ENCODE measurements at regions not wholly inside any gene's neighbourhood (a gene's known extent, or its start where the extent isn't known, plus 50 kb on each side); places are given as distances from the start of the nearest gene placed in this dataset.

DNA sequence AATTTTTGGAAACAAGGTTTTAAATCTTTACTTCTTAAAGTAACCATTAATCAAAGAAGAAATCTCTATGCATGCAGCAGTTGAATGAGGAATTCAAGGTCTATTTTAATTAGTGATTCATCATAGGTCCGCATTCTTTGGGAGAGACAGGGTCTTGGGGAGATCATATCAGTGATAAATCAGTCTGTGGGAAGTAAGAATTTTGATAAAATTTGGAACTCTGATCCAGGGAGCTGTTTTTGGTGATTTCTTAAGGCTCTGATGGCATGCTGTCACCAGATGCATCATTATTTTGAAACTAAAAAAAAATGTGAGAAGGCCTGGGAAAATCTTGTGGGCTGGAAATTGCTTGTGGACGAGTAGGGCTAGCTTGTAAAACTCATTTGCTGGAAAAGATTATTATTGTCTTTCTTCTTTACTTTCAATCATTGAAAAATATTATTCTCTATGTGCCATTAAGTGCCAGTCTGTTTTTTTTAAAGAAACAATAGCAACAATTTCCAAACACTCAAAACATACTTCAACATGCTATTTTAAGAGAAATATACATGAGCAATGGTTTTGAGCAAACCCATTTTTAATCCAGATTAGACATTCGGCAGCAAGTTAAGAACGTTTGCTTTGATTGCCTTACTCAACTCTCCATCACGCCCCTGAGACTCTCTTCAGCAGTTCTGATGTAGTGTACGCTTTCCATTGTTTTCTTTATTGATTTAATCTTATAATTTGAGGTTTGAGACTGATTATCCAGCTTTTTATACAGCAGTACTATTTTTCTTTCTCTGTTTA, 62.6 kb downstream of the ZBTB18 start:
- H3K9me3 ChIP-seq (ENCODE audit: control insufficient read depth, low read length): no peaks in the 10 kb centered on the region
- H3K4me1 ChIP-seq: no peaks in the 10 kb centered on the region
- H3K4me2 ChIP-seq (ENCODE audit: low read length): no peak overlapping the region
- H3K27me3 ChIP-seq (ENCODE audit: control insufficient read depth, insufficient read depth, low read length): no peaks in the 10 kb centered on the region
- no peaks in the 10 kb centered on the region for H3K79me2 ChIP-seq
- TF ChIP-seq, protein P1, sequence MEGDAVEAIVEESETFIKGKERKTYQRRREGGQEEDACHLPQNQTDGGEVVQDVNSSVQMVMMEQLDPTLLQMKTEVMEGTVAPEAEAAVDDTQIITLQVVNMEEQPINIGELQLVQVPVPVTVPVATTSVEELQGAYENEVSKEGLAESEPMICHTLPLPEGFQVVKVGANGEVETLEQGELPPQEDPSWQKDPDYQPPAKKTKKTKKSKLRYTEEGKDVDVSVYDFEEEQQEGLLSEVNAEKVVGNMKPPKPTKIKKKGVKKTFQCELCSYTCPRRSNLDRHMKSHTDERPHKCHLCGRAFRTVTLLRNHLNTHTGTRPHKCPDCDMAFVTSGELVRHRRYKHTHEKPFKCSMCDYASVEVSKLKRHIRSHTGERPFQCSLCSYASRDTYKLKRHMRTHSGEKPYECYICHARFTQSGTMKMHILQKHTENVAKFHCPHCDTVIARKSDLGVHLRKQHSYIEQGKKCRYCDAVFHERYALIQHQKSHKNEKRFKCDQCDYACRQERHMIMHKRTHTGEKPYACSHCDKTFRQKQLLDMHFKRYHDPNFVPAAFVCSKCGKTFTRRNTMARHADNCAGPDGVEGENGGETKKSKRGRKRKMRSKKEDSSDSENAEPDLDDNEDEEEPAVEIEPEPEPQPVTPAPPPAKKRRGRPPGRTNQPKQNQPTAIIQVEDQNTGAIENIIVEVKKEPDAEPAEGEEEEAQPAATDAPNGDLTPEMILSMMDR (IDR thresholded peaks at IDR 0.05): no peak
- H2AFZ ChIP-seq: no peak overlapping the region
- no peak overlapping the region for H3K9ac ChIP-seq
- no peak overlapping the region for H3K4me3 ChIP-seq (ENCODE audit: low read depth, low read length)
- no peaks in the 10 kb centered on the region for H3K36me3 ChIP-seq (ENCODE audit: control insufficient read depth, insufficient read depth, low read length)
- H3K27ac ChIP-seq: no peak overlapping the region

DNA sequence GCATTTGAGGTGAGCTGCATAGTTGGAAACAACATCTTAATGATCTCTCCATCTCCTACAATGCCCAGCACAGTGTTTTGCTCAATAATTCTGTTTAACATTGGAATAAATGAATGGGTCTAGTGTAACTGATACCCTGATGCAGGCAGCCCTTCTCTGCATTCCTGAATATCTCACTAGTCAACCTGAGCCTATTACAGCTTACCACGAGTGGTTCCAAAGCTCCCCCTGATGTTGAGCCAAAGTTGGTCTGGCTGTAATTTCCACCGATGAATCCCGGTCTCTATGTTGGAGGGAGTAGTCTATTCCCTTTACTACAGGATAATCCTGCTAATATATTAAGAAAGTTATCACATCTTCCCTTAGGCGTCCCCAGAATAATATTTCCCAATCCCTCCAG, 63.8 kb downstream of the ZBTB18 start:
- Histone ChIP-seq H3K4me1 (no peaks in the 10 kb centered on the region), H2AFZ (no peak overlapping the region), H3K27me3 (ENCODE audit: control insufficient read depth, insufficient read depth, low read length) (no peaks in the 10 kb centered on the region), H3K36me3 (ENCODE audit: control insufficient read depth, insufficient read depth, low read length) (no peaks in the 10 kb centered on the region), H3K27ac (no peak overlapping the region), H3K9ac (no peak overlapping the region), H3K4me2 (ENCODE audit: low read length) (no peak overlapping the region), H3K4me3 (ENCODE audit: low read depth, low read length) (no peak overlapping the region), H3K79me2 (no peaks in the 10 kb centered on the region), H3K9me3 (ENCODE audit: control insufficient read depth, low read length) (no peaks in the 10 kb centered on the region)
- TF ChIP-seq, protein P1 (IDR thresholded peaks at IDR 0.05): no peak

DNA sequence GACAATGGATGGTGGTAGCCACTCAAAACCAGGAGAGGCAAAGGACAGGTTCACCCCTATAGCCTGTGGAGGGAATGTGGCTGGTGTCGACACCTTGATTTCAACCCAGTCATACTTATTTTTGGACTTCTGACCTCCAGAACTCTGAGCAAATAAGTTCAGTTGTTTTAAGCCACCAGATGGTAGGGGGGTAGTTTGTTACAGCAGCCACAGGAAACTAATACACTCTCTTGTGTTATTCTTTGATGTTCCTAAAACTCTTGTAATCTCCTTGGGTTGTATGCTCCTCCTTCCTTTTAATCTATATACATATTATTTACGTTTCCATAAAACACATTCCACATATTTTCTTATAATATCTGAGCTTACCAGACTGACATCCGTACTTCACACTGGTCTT, 65.9 kb downstream of the ZBTB18 start:
- no peak overlapping the region for H3K27ac ChIP-seq
- no peaks in the 10 kb centered on the region for H3K4me1 ChIP-seq
- no peak overlapping the region for H3K4me2 ChIP-seq (ENCODE audit: low read length)
- H3K27me3 ChIP-seq (ENCODE audit: control insufficient read depth, insufficient read depth, low read length): no peaks in the 10 kb centered on the region
- no peak overlapping the region for H3K9ac ChIP-seq
- H3K9me3 ChIP-seq (ENCODE audit: control insufficient read depth, low read length): no peaks in the 10 kb centered on the region
- H3K79me2 ChIP-seq: no peaks in the 10 kb centered on the region
- H3K36me3 ChIP-seq (ENCODE audit: control insufficient read depth, insufficient read depth, low read length): no peaks in the 10 kb centered on the region
- no peak overlapping the region for H2AFZ ChIP-seq
- TF ChIP-seq, protein P1 (IDR thresholded peaks at IDR 0.05): no peak
- no peak overlapping the region for H3K4me3 ChIP-seq (ENCODE audit: low read depth, low read length)

DNA sequence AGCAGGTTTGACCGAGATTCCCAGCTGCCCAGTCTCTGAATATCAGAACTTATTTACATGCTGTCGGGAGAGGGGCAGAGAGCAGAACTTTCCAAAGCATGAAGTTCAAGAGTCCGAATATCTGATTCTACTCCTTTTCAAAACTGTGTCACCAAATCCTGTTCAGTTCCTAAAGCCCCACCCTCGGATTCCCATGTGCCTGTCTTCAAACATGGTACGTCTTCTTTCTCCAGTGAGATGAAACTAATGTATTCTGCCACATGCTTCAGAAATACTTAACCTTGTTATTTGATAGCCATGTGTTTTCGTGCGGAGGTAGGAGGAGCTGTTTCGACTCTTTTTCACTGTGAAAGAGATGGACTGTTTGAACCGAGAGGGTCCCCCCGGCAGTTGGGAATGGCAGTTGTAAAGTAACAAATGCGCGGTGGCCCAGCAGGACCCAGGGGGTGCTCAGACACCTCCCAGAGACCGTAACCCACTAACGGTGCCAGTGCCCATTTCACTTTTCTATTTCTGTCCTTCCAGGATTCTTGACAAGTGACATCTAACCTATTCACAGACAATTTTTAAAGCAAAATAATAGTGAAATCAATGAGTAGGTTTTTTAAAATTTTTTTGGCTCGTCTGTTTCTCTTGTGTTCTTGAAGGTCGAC, 67.2 kb downstream of the ZBTB18 start:
- no peaks in the 10 kb centered on the region for H3K9me3 ChIP-seq (ENCODE audit: control insufficient read depth, low read length)
- H3K9ac ChIP-seq: no peak overlapping the region
- H3K36me3 ChIP-seq (ENCODE audit: control insufficient read depth, insufficient read depth, low read length): no peaks in the 10 kb centered on the region
- H2AFZ ChIP-seq: peak overlapping the region; percentile 56
- H3K4me2 ChIP-seq (ENCODE audit: low read length): peak overlapping the region; percentile 54
- H3K4me3 ChIP-seq (ENCODE audit: low read depth, low read length): peak overlapping the region; percentile 22
- H3K27ac ChIP-seq: no peak overlapping the region
- H3K4me1 ChIP-seq: no peaks in the 10 kb centered on the region
- no peaks in the 10 kb centered on the region for H3K79me2 ChIP-seq
- TF ChIP-seq, protein P1 (IDR thresholded peaks at IDR 0.05): no peak
- no peaks in the 10 kb centered on the region for H3K27me3 ChIP-seq (ENCODE audit: control insufficient read depth, insufficient read depth, low read length)
